Astrocyte (in vitro differentiated cells and primary cell): ENCODE measurements at regions not wholly inside any gene's neighbourhood (a gene's known extent, or its start where the extent isn't known, plus 50 kb on each side); places are given as distances from the start of the nearest gene placed in this dataset.

ENCODE experiments used
- EZH2 ChIP-seq: IDR thresholded peaks from 2 replicates; pipeline ENCODE4 v1.6.1; 2012; ENCODE audit warnings: mild to moderate bottlenecking, low read length, inconsistent platforms; ENCODE audit not compliant: insufficient read depth
- TF ChIP-seq, protein P1 (sequence below): IDR thresholded peaks from 2 replicates; pipeline ENCODE4 v1.5.1; 2011; ENCODE audit warnings: low read depth, mild to moderate bottlenecking, inconsistent platforms, low read length, moderate library complexity; ENCODE audit not compliant: insufficient read depth

DNA sequence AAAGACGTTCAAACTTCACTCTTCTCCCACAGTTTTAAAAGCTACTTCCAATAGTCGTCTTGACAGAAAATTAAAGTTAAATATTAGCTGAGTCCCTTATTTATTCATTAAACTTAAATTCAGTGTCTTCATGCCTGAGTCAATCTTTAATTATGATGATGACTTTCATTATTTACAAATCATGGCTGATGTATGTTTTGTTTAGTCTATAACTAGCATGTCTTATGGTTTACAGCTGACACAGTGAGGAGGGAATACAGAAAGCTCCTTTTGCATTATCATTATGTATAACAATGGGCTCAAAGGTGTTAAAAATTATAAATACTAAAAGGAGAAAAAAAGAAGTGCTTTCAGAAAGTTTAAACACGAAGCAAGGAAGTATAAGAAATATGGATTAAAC is 1333.1 kb downstream of the CDH8 start:
- TF ChIP-seq, protein P1, sequence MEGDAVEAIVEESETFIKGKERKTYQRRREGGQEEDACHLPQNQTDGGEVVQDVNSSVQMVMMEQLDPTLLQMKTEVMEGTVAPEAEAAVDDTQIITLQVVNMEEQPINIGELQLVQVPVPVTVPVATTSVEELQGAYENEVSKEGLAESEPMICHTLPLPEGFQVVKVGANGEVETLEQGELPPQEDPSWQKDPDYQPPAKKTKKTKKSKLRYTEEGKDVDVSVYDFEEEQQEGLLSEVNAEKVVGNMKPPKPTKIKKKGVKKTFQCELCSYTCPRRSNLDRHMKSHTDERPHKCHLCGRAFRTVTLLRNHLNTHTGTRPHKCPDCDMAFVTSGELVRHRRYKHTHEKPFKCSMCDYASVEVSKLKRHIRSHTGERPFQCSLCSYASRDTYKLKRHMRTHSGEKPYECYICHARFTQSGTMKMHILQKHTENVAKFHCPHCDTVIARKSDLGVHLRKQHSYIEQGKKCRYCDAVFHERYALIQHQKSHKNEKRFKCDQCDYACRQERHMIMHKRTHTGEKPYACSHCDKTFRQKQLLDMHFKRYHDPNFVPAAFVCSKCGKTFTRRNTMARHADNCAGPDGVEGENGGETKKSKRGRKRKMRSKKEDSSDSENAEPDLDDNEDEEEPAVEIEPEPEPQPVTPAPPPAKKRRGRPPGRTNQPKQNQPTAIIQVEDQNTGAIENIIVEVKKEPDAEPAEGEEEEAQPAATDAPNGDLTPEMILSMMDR: no peak
- TF ChIP-seq EZH2: no peak
